B cell (primary cell): ENCODE measurements at regions not wholly inside any gene's neighbourhood (a gene's known extent, or its start where the extent isn't known, plus 50 kb on each side); places are given as distances from the start of the nearest gene placed in this dataset.
A peak's percentile ranks its signal among the peaks of the same experiment; 100 is the strongest.
"Not testable (repeated sequence)": the region's sequence is repeated elsewhere in the genome, so short reads cannot be mapped to it uniquely, and the experiment has no call there.

Source experiments
- ATAC-seq: fragments of 200-7000 bp; cut with Tn5 transposase; one replicate; pipeline ENCODE4 v1.10.0; 2021; ENCODE audit warnings: low read depth, mild to moderate bottlenecking, moderate number of reproducible peaks, moderate library complexity
- CTCF ChIA-PET: fragments of 350-600 bp; sonication (Branson Sonifier 250); formaldehyde crosslinking; loops from one replicate; lab custom pipeline; 2021; ENCODE audit warnings: antibody characterized with exemption, inconsistent platforms; lab: Charles Lee
- POLR2A ChIA-PET: fragments of 350-600 bp; sonication (Branson Sonifier 250); formaldehyde crosslinking; loops from one replicate; lab custom pipeline; 2021; ENCODE audit warnings: antibody characterized with exemption; lab: Charles Lee
- DNase-seq: peaks from one replicate; pipeline ENCODE4 v3.0.0; 2013
- H2AFZ ChIP-seq: 2 replicates; pipeline ENCODE4 v1.6.1; 2012; ENCODE audit warnings: mild to moderate bottlenecking, low read depth, low read length; ENCODE audit not compliant: insufficient read depth, poor library complexity, severe bottlenecking
- H3K27ac ChIP-seq, 2 donors: 1 replicate in 1 of 2; 2 replicates in 1 of 2; pipeline ENCODE4 v1.5.1; 2012 to 2013; ENCODE audit warnings: low read length in 2 of 2, mild to moderate bottlenecking in 2 of 2, moderate library complexity in 1 of 2
- H3K27me3 ChIP-seq, 4 experiments: fragments of 200-600 bp in 1 of 4; sonication (generic) in 1 of 4; replicated peaks in 1 of 4; 1 replicate in 2 of 4; 2 replicates in 2 of 4; pipeline versions ENCODE4 v1.6.1 to v1.7.0; 2013 to 2016; ENCODE audit warnings: low read length in 3 of 4, mild to moderate bottlenecking in 2 of 4, mixed read lengths in 1 of 4, moderate library complexity in 1 of 4; ENCODE audit not compliant: insufficient read depth in 4 of 4, control insufficient read depth in 3 of 4; ENCODE audit errors: control extremely low read depth in 1 of 4
- H3K36me3 ChIP-seq, 2 experiments: replicated peaks in 1 of 2; 1 replicate in 1 of 2; 2 replicates in 1 of 2; pipeline versions ENCODE4 v1.6.1 to v1.7.1; 2013; ENCODE audit warnings: low read length in 1 of 2; ENCODE audit not compliant: insufficient read depth in 2 of 2, control insufficient read depth in 1 of 2; ENCODE audit errors: control extremely low read depth in 1 of 2, extremely low read depth in 1 of 2
- H3K4me1 ChIP-seq, 2 donors: fragments of 200-600 bp in 1 of 2; sonication (generic) in 1 of 2; 1 replicate in 1 of 2; 2 replicates in 1 of 2; pipeline versions ENCODE4 v1.5.1 to v1.6.1; 2013 to 2017; ENCODE audit warnings: low read length in 2 of 2; ENCODE audit not compliant: control insufficient read depth in 2 of 2, insufficient read depth in 2 of 2
- H3K4me2 ChIP-seq: replicated peaks from 2 replicates; pipeline ENCODE3; 2012; ENCODE audit warnings: mild to moderate bottlenecking, low read depth, low read length; ENCODE audit not compliant: poor library complexity, severe bottlenecking
- H3K4me3 ChIP-seq, 5 experiments: fragments of 200-600 bp in 1 of 5; sonication (generic) in 1 of 5; 1 replicate in 3 of 5; 2 replicates in 2 of 5; pipeline versions ENCODE4 v1.5.1 to v1.7.0; 2011 to 2016; ENCODE audit warnings: low read length in 4 of 5, mild to moderate bottlenecking in 4 of 5, low read depth in 2 of 5, control low read depth in 1 of 5, moderate library complexity in 1 of 5; ENCODE audit not compliant: insufficient read depth in 1 of 5; ENCODE audit errors: control extremely low read depth in 1 of 5, extremely low read depth in 1 of 5
- H3K79me2 ChIP-seq: fragments of 200-600 bp; sonication (generic); one replicate; pipeline ENCODE4 v1.6.0; 2016; ENCODE audit warnings: low read length; ENCODE audit not compliant: control insufficient read depth, insufficient read depth
- H3K9ac ChIP-seq: fragments of 200-600 bp; sonication (generic); 2 replicates; pipeline ENCODE4 v1.6.1; 2017; ENCODE audit warnings: mild to moderate bottlenecking, low read length, moderate library complexity
- H3K9me3 ChIP-seq, 3 donors: one replicate each; pipeline versions ENCODE4 v1.6.1 to v1.7.1; 2013; ENCODE audit warnings: low read length in 2 of 3; ENCODE audit not compliant: control insufficient read depth in 2 of 3, insufficient read depth in 1 of 3; ENCODE audit errors: control extremely low read depth in 1 of 3
- H4K20me1 ChIP-seq: 2 replicates; pipeline ENCODE4 v1.6.0; 2012; ENCODE audit warnings: mild to moderate bottlenecking, low read length; ENCODE audit not compliant: insufficient read depth, control insufficient read depth, poor library complexity, severe bottlenecking
- H3K27ac Mint-ChIP-seq: one replicate; pipeline ENCODE4 v1.8.0; 2021; ENCODE audit warnings: mixed read lengths
- H3K27me3 Mint-ChIP-seq: one replicate; pipeline ENCODE4 v1.8.0; 2021; ENCODE audit warnings: mixed read lengths
- H3K4me1 Mint-ChIP-seq: one replicate; pipeline ENCODE4 v1.8.0; 2021; ENCODE audit warnings: mixed read lengths
- H3K4me3 Mint-ChIP-seq: one replicate; pipeline ENCODE4 v1.8.0; 2021; ENCODE audit warnings: mixed read lengths
- H3K9me3 Mint-ChIP-seq: one replicate; pipeline ENCODE4 v1.8.0; 2022; ENCODE audit warnings: mixed read lengths; ENCODE audit not compliant: insufficient read depth
- CTCF ChIP-seq: fragments of 200-600 bp; IDR thresholded peaks from one replicate; pipeline ENCODE4 v1.8.0; 2022; ENCODE audit warnings: antibody characterized with exemption, mild to moderate bottlenecking
- EZH2 ChIP-seq: IDR thresholded peaks from 2 replicates; pipeline ENCODE4 v1.6.1; 2012; ENCODE audit warnings: borderline replicate concordance, low read depth, mild to moderate bottlenecking, moderate library complexity, low read length; ENCODE audit not compliant: insufficient read depth, poor library complexity, severe bottlenecking
- WGBS: methylation state at CpG from one replicate; pipeline ENCODE4 v1.1.5; 2013; ENCODE audit warnings: missing lambda C conversion rate; ENCODE audit not compliant: insufficient coverage; 5-methylcytosine and 5-hydroxymethylcytosine counted together
- intact Hi-C: fragments of 100-400 bp; cut with micrococcal nuclease; formaldehyde crosslinking; loops from one replicate; pipeline ENCODE4 v1.10.0; 2022

- Histone ChIP-seq H2AFZ (no peak overlapping the region), H3K4me2 (no peak overlapping the region), H3K36me3 (no peaks in the 10 kb centered on the region), H3K27me3 (no peaks in the 10 kb centered on the region), H3K79me2 (no peaks in the 10 kb centered on the region), H4K20me1 (no peaks in the 10 kb centered on the region), H3K4me3 (no peak overlapping the region), H3K9ac (no peak overlapping the region), H3K4me1 (no peaks in the 10 kb centered on the region), H3K27ac (no peak overlapping the region), H3K9me3 (no peaks in the 10 kb centered on the region)
- POLR2A ChIA-PET, result no interaction called here
- Mint-ChIP-seq H3K27me3 (peaks cover 8% of the 10 kb centered on the region), H3K4me1 (peaks cover 2% of the 10 kb centered on the region), H3K4me3 (no peak overlapping the region), H3K9me3 (no peaks in the 10 kb centered on the region), H3K27ac (no peak overlapping the region)
- intact Hi-C loops, result no loop called here
- ATAC-seq, result no peak
- CTCF ChIA-PET, result no interaction called here
- WGBS, result 100% methylated on average over 1 of the region's 6 CpGs
- no peak for DNase-seq
- TF ChIP-seq EZH2 (no peak), CTCF (no peak)
These were observed 158.0 kb downstream of the ENC1 start for GRCh38 chr5:74482523-74482922.

DNA sequence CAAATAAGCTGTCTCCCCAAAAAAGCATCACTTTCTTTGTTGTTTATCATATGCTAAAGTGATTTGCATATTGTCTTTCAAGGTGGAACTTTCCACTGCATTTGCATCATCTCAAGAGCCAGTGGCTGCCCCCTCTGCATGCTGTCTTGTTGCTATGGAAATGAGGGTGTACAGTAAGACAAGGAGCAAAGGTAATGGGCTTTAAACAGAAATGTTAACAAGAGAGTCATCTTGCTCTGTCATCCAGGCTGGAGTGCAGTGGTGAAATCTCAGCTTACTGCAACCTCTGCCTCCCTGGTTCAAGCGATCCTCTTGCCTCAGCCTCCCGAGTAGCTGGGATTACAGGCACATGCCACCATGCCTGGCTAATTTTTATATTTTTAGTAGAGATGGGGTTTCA is 159.2 kb downstream of the ENC1 start:
- H3K4me2 ChIP-seq, CTCF ChIA-PET, H3K9me3 ChIP-seq, H3K79me2 ChIP-seq, H3K36me3 ChIP-seq, H3K4me1 Mint-ChIP-seq, H3K27ac ChIP-seq, H3K9ac ChIP-seq, H3K4me3 ChIP-seq, H3K27me3 ChIP-seq, H4K20me1 ChIP-seq, POLR2A ChIA-PET, H3K4me1 ChIP-seq, H2AFZ ChIP-seq, ATAC-seq, H3K9me3 Mint-ChIP-seq, H3K4me3 Mint-ChIP-seq, H3K27ac Mint-ChIP-seq, intact Hi-C loops: not testable (repeated sequence)
- peak; percentile 12 for DNase-seq
- H3K27me3 Mint-ChIP-seq, result peaks cover 17% of the 10 kb centered on the region
- WGBS, result no CpG with 5 or more reads among the region's 2 CpGs
